Lower leg skin (tissue), 3 donors: ENCODE measurements at regions not wholly inside any gene's neighbourhood (a gene's known extent, or its start where the extent isn't known, plus 50 kb on each side); places are given as distances from the start of the nearest gene placed in this dataset.
"Not testable (repeated sequence)": the region's sequence is repeated elsewhere in the genome, so short reads cannot be mapped to it uniquely, and the experiment has no call there.

Experiments
- POLR2A ChIP-seq, 2 donors: fragments of 450-650 bp; IDR thresholded peaks; one replicate each; pipeline ENCODE4 v1.6.1; 2016 to 2017; ENCODE audit warnings: antibody characterized with exemption in 2 of 2, mild to moderate bottlenecking in 1 of 2, moderate library complexity in 1 of 2
- TF ChIP-seq, protein P1 (sequence below), 3 donors: fragments of 450-650 bp; IDR thresholded peaks; one replicate each; pipeline ENCODE4 v1.5.1; 2016; ENCODE audit warnings: antibody characterized with exemption in 3 of 3, mild to moderate bottlenecking in 3 of 3, moderate library complexity in 2 of 3

DNA sequence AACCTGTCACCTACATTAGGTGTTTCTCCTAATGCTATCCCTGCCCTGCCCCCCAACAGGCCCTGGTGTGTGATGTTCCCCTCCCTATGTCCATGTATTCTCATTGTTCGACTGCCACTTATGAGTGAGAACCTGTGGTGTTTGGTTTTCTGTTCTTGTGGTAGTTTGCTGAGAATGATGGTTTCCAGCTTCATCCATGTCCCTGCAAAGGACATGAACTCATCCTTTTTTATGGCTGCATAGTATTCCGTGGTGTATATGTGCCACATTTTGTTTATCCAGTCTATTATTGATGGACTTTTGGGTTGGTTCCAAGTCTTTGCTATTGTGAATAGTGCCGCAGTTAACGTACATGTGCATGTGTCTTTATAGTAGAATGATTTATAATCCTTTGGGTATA is 117.8 kb upstream of the ZNF236 start:
- TF ChIP-seq, protein P1, sequence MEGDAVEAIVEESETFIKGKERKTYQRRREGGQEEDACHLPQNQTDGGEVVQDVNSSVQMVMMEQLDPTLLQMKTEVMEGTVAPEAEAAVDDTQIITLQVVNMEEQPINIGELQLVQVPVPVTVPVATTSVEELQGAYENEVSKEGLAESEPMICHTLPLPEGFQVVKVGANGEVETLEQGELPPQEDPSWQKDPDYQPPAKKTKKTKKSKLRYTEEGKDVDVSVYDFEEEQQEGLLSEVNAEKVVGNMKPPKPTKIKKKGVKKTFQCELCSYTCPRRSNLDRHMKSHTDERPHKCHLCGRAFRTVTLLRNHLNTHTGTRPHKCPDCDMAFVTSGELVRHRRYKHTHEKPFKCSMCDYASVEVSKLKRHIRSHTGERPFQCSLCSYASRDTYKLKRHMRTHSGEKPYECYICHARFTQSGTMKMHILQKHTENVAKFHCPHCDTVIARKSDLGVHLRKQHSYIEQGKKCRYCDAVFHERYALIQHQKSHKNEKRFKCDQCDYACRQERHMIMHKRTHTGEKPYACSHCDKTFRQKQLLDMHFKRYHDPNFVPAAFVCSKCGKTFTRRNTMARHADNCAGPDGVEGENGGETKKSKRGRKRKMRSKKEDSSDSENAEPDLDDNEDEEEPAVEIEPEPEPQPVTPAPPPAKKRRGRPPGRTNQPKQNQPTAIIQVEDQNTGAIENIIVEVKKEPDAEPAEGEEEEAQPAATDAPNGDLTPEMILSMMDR (IDR thresholded peaks at IDR 0.05): not testable (repeated sequence)
- TF ChIP-seq POLR2A (IDR thresholded peaks at IDR 0.05): not testable (repeated sequence)
